ENCODE measurements at regions not wholly inside any gene's neighbourhood (a gene's known extent, or its start where the extent isn't known, plus 50 kb on each side); places are given as distances from the start of the nearest gene placed in this dataset.

- H3K27ac ChIP-seq (ENCODE audit: low read depth, low read length, severe bottlenecking), result no peak overlapping the region
- H3K9me3 ChIP-seq (ENCODE audit: control insufficient read depth, low read length), result peaks cover 19% of the 10 kb centered on the region
- 93 to 95% methylated on average over 11 to 15 of the region's 19 CpGs for WGBS, 2 experiments (ENCODE audit: insufficient coverage in 2 of 2)
- H3K4me1 ChIP-seq (ENCODE audit: control insufficient read depth, insufficient read depth, low read length, poor library complexity, severe bottlenecking), result peaks cover 46% of the 10 kb centered on the region
- H3K36me3 ChIP-seq (ENCODE audit: control insufficient read depth, insufficient read depth, low read length), result no peaks in the 10 kb centered on the region
- H3K4me3 ChIP-seq (ENCODE audit: extremely low read depth, insufficient read depth, low read length, poor library complexity, severe bottlenecking), result no peak overlapping the region
These were observed 101.1 kb upstream of the COL5A1 start for GRCh38 chr9:134540276-134541096.

GRCh38 chr9:134541097-134541747 lies 100.4 kb upstream of the COL5A1 start:
- Histone ChIP-seq H3K9me3 (ENCODE audit: control insufficient read depth, low read length) (peaks cover 19% of the 10 kb centered on the region), H3K27ac (ENCODE audit: low read depth, low read length, severe bottlenecking) (no peak overlapping the region), H3K36me3 (ENCODE audit: control insufficient read depth, insufficient read depth, low read length) (no peaks in the 10 kb centered on the region), H3K4me3 (ENCODE audit: extremely low read depth, insufficient read depth, low read length, poor library complexity, severe bottlenecking) (no peak overlapping the region), H3K4me1 (ENCODE audit: control insufficient read depth, insufficient read depth, low read length, poor library complexity, severe bottlenecking) (peaks cover 48% of the 10 kb centered on the region)
- WGBS, 2 experiments (ENCODE audit: insufficient coverage in 2 of 2), result 95 to 97% methylated on average over 24 of the region's 24 CpGs

GRCh38 chr9:134544388-134545214 lies 97.0 kb upstream of the COL5A1 start:
- Histone ChIP-seq H3K4me3 (ENCODE audit: extremely low read depth, insufficient read depth, low read length, poor library complexity, severe bottlenecking) (no peak overlapping the region), H3K4me1 (ENCODE audit: control insufficient read depth, insufficient read depth, low read length, poor library complexity, severe bottlenecking) (peaks cover 40% of the 10 kb centered on the region), H3K36me3 (ENCODE audit: control insufficient read depth, insufficient read depth, low read length) (no peaks in the 10 kb centered on the region), H3K27ac (ENCODE audit: low read depth, low read length, severe bottlenecking) (peak overlapping the region; percentile 74), H3K9me3 (ENCODE audit: control insufficient read depth, low read length) (peaks cover 19% of the 10 kb centered on the region)
- WGBS, 2 experiments (ENCODE audit: insufficient coverage in 2 of 2), result 50 to 63% methylated on average over 25 to 26 of the region's 26 CpGs

GRCh38 chr9:134545215-134545542 lies 96.4 kb upstream of the COL5A1 start:
- no peaks in the 10 kb centered on the region for H3K36me3 ChIP-seq (ENCODE audit: control insufficient read depth, insufficient read depth, low read length)
- H3K4me3 ChIP-seq (ENCODE audit: extremely low read depth, insufficient read depth, low read length, poor library complexity, severe bottlenecking), result no peak overlapping the region
- peaks cover 40% of the 10 kb centered on the region for H3K4me1 ChIP-seq (ENCODE audit: control insufficient read depth, insufficient read depth, low read length, poor library complexity, severe bottlenecking)
- peak overlapping the region; percentile 74 for H3K27ac ChIP-seq (ENCODE audit: low read depth, low read length, severe bottlenecking)
- peaks cover 19% of the 10 kb centered on the region for H3K9me3 ChIP-seq (ENCODE audit: control insufficient read depth, low read length)
- 90 to 92% methylated on average over 5 to 7 of the region's 7 CpGs for whole genome bisulfite sequencing, 2 experiments (ENCODE audit: insufficient coverage in 2 of 2)

- H3K27ac ChIP-seq (ENCODE audit: low read depth, low read length, severe bottlenecking), result peak overlapping the region; percentile 74
- 93 to 96% methylated on average over 13 to 29 of the region's 29 CpGs for WGBS, 2 experiments (ENCODE audit: insufficient coverage in 2 of 2)
These were observed 95.9 kb upstream of the COL5A1 start for GRCh38 chr9:134545543-134546245.

GRCh38 chr9:134546246-134546731 lies 95.3 kb upstream of the COL5A1 start:
- Histone ChIP-seq H3K4me1 (ENCODE audit: control insufficient read depth, insufficient read depth, low read length, poor library complexity, severe bottlenecking) (peaks cover 46% of the 10 kb centered on the region), H3K36me3 (ENCODE audit: control insufficient read depth, insufficient read depth, low read length) (no peaks in the 10 kb centered on the region), H3K9me3 (ENCODE audit: control insufficient read depth, low read length) (peaks cover 12% of the 10 kb centered on the region), H3K4me3 (ENCODE audit: extremely low read depth, insufficient read depth, low read length, poor library complexity, severe bottlenecking) (no peak overlapping the region), H3K27ac (ENCODE audit: low read depth, low read length, severe bottlenecking) (peak overlapping the region; percentile 74)
- 73 to 82% methylated on average over 13 to 14 of the region's 14 CpGs for WGBS, 2 experiments (ENCODE audit: insufficient coverage in 2 of 2)

More at GRCh38 chr9:134545543-134546245, 95.9 kb upstream of the COL5A1 start:
- peaks cover 40% of the 10 kb centered on the region for H3K4me1 ChIP-seq (ENCODE audit: control insufficient read depth, insufficient read depth, low read length, poor library complexity, severe bottlenecking)
- no peaks in the 10 kb centered on the region for H3K36me3 ChIP-seq (ENCODE audit: control insufficient read depth, insufficient read depth, low read length)
- no peak overlapping the region for H3K4me3 ChIP-seq (ENCODE audit: extremely low read depth, insufficient read depth, low read length, poor library complexity, severe bottlenecking)
- peaks cover 18% of the 10 kb centered on the region for H3K9me3 ChIP-seq (ENCODE audit: control insufficient read depth, low read length)

- Histone ChIP-seq H3K9me3 (ENCODE audit: control insufficient read depth, low read length) (peaks cover 9% of the 10 kb centered on the region), H3K36me3 (ENCODE audit: control insufficient read depth, insufficient read depth, low read length) (no peaks in the 10 kb centered on the region), H3K4me1 (ENCODE audit: control insufficient read depth, insufficient read depth, low read length, poor library complexity, severe bottlenecking) (peaks cover 50% of the 10 kb centered on the region), H3K27ac (ENCODE audit: low read depth, low read length, severe bottlenecking) (peak overlapping the region; percentile 74), H3K4me3 (ENCODE audit: extremely low read depth, insufficient read depth, low read length, poor library complexity, severe bottlenecking) (no peak overlapping the region)
- 90 to 96% methylated on average over 7 to 10 of the region's 10 CpGs for WGBS, 2 experiments (ENCODE audit: insufficient coverage in 2 of 2)
These were observed 94.9 kb upstream of the COL5A1 start for GRCh38 chr9:134546746-134547145.

- no peaks in the 10 kb centered on the region for H3K36me3 ChIP-seq (ENCODE audit: control insufficient read depth, insufficient read depth, low read length)
- H3K9me3 ChIP-seq (ENCODE audit: control insufficient read depth, low read length), result peaks cover 2% of the 10 kb centered on the region
- H3K4me3 ChIP-seq (ENCODE audit: extremely low read depth, insufficient read depth, low read length, poor library complexity, severe bottlenecking), result no peak overlapping the region
- no peak overlapping the region for H3K27ac ChIP-seq (ENCODE audit: low read depth, low read length, severe bottlenecking)
- peaks cover 57% of the 10 kb centered on the region for H3K4me1 ChIP-seq (ENCODE audit: control insufficient read depth, insufficient read depth, low read length, poor library complexity, severe bottlenecking)
- 92 to 97% methylated on average over 27 to 33 of the region's 36 CpGs for WGBS, 2 experiments (ENCODE audit: insufficient coverage in 2 of 2)
These were observed 94.2 kb upstream of the COL5A1 start for GRCh38 chr9:134547161-134548100.

GRCh38 chr9:134548185-134548584 lies 93.4 kb upstream of the COL5A1 start:
- no peak overlapping the region for H3K27ac ChIP-seq (ENCODE audit: low read depth, low read length, severe bottlenecking)
- no peaks in the 10 kb centered on the region for H3K36me3 ChIP-seq (ENCODE audit: control insufficient read depth, insufficient read depth, low read length)
- H3K4me1 ChIP-seq (ENCODE audit: control insufficient read depth, insufficient read depth, low read length, poor library complexity, severe bottlenecking), result peaks cover 65% of the 10 kb centered on the region
- WGBS, 2 experiments (ENCODE audit: insufficient coverage in 2 of 2), result 88 to 89% methylated on average over 7 to 8 of the region's 8 CpGs
- H3K4me3 ChIP-seq (ENCODE audit: extremely low read depth, insufficient read depth, low read length, poor library complexity, severe bottlenecking), result no peak overlapping the region
- H3K9me3 ChIP-seq (ENCODE audit: control insufficient read depth, low read length), result no peaks in the 10 kb centered on the region
